ENCODE measurements at regions not wholly inside any gene's neighbourhood (a gene's known extent, or its start where the extent isn't known, plus 50 kb on each side); places are given as distances from the start of the nearest gene placed in this dataset.

DNA sequence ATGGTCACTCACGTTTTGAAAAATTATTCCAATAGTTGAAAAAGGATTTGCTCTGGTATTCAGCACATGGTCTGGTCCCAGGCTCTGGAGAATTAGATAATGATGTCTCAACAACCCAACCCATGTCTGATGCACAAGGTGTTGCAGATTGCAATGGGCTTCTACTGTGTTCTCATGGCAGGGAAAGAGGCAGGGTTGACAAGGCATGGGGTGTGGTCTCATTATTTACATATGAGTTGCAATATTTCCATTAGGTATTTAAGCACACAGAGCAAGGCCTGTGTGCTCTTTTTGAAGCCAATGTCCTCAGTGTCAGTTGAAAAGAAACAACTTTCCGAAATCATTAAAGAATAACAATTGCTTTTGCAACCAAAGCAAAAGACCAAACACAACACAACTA is 381.9 kb upstream of the PBX1 start:
- Histone ChIP-seq H3K9me3 (replicated peaks in 1 of 11) (no peaks in the 10 kb centered on the region), H3K4me3 (no peak overlapping the region), H3K27me3 (no peaks in the 10 kb centered on the region), H3K9ac (no peak overlapping the region), H3K4me2 (no peak overlapping the region), H4K20me1 (no peaks in the 10 kb centered on the region), H3K4me1 (no peaks in the 10 kb centered on the region), H3K36me3 (no peaks in the 10 kb centered on the region), H3K27ac (no peak overlapping the region)
- no peak for TF ChIP-seq Cebpa-rat (IDR thresholded peaks at IDR 0.05)

DNA sequence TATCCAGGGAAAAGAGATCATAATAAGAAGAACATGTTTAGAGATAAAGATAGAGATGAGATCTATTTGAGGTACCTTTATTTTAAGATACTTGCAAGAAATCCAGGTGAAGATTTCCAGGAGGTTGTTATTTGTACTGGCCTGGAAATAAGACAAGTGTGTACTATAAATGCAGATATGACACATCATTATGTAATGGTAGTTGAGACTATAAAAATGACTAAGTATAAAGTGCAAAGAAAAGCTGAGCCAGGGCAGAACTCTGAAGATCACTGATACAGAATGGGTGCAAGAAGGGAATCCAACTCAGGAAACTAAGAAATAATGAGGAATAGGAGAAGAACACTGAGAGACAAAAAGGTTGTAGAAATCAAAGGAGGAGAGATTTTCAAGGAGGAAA is 378.2 kb upstream of the PBX1 start:
- H3K36me3 ChIP-seq: no peaks in the 10 kb centered on the region
- H3K4me3 ChIP-seq: no peak overlapping the region
- no peak for TF ChIP-seq Cebpa-rat (IDR thresholded peaks at IDR 0.05)
- no peaks in the 10 kb centered on the region for H3K9me3 ChIP-seq (replicated peaks in 1 of 11)
- no peak overlapping the region for H3K27ac ChIP-seq
- no peak overlapping the region for H3K9ac ChIP-seq
- no peak overlapping the region for H3K4me2 ChIP-seq
- H3K4me1 ChIP-seq: no peaks in the 10 kb centered on the region
- H3K27me3 ChIP-seq: no peaks in the 10 kb centered on the region
- H4K20me1 ChIP-seq: no peaks in the 10 kb centered on the region

DNA sequence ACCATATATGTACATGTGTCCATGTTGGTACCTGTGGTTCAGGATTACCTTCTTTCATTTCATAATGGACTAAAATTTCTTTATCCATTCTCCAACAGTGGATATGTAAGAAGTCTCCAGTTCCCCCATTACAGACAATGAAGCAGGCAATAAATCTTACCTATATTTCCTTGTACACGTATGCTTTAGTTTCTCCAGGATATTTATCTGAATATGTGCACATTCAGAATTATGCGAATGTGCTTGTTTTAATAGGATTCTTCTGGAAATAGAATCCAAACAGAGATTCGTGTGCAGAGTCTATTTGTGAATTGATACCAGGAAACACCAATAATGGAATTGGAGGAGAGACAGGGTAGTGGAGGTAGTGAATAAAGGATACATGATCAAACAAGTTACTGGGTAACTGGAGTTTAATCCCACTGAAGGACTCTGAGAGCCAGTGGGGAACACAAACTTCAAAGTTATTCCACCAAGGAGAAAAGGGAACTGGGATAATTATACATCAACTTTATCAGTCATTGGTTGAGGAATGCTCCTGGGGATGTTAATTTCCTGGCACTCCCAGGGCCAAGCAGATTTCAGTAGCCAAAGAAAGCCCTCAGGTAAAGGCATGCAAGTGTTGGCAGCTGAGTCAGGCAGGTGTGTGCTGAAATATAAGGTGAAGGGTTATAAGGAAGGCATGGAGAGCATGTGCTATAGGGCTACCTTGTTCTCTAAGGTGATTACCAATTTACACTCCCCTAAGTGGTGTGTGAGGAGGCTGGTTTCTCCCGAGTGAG is 374.9 kb upstream of the PBX1 start:
- Histone ChIP-seq H3K9me3 (replicated peaks in 1 of 11) (no peaks in the 10 kb centered on the region), H3K9ac (no peak overlapping the region), H3K4me1 (no peaks in the 10 kb centered on the region), H3K36me3 (no peaks in the 10 kb centered on the region), H4K20me1 (no peaks in the 10 kb centered on the region), H3K27me3 (no peaks in the 10 kb centered on the region), H3K4me2 (no peak overlapping the region), H3K4me3 (no peak overlapping the region), H3K27ac (no peak overlapping the region)
- no peak for TF ChIP-seq Cebpa-rat (IDR thresholded peaks at IDR 0.05)

DNA sequence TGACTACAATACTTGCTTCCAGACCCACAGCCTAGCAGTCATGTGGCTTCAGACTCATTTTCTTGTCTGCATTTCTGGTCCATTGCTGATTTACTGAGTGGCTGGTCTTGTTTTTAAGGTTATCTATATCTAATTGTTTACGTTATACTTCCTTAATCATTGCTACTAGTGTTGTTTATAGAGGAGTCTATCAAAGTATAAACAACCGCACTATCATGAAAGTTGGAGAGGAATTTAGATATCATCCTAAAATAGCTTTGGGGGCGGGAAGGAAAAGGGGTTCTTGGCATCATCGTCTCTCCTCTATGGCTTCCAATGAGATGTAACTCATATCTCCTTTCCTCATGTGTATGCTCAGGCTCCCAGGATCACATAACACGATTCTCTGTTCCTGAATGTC is 372.1 kb upstream of the PBX1 start:
- no peaks in the 10 kb centered on the region for H3K9me3 ChIP-seq (replicated peaks in 1 of 11)
- no peaks in the 10 kb centered on the region for H3K27me3 ChIP-seq
- no peak for TF ChIP-seq Cebpa-rat (IDR thresholded peaks at IDR 0.05)
- H3K27ac ChIP-seq: no peak overlapping the region
- no peak overlapping the region for H3K4me2 ChIP-seq
- no peaks in the 10 kb centered on the region for H4K20me1 ChIP-seq
- H3K4me3 ChIP-seq: no peak overlapping the region
- H3K4me1 ChIP-seq: no peaks in the 10 kb centered on the region
- H3K36me3 ChIP-seq: no peaks in the 10 kb centered on the region
- no peak overlapping the region for H3K9ac ChIP-seq

DNA sequence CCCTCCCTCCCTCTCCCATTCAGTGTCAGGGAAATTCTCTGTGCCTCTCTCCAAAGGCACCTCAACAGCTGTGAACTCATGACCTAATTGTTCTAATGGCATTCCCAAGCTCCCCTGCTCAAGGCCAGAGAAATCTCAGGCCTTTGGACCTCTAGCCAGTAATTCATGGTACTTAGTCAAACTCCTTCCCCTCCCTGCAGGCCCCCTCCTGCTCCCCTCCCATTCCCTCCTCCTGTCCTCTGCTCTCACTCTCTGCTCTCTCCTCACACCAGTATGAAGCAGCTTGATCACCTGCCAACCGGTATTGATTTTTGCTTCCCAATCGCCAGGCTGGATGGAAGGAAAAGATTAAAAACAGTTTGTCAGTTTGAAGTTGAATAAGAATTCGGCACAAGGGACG is 370.5 kb upstream of the PBX1 start:
- H3K36me3 ChIP-seq: no peaks in the 10 kb centered on the region
- H3K4me2 ChIP-seq: no peak overlapping the region
- H3K4me3 ChIP-seq: no peak overlapping the region
- TF ChIP-seq Cebpa-rat (IDR thresholded peaks at IDR 0.05): no peak
- H3K27me3 ChIP-seq: no peaks in the 10 kb centered on the region
- H4K20me1 ChIP-seq: no peaks in the 10 kb centered on the region
- H3K9ac ChIP-seq: no peak overlapping the region
- H3K9me3 ChIP-seq (replicated peaks in 1 of 11): no peaks in the 10 kb centered on the region
- no peaks in the 10 kb centered on the region for H3K4me1 ChIP-seq
- no peak overlapping the region for H3K27ac ChIP-seq

DNA sequence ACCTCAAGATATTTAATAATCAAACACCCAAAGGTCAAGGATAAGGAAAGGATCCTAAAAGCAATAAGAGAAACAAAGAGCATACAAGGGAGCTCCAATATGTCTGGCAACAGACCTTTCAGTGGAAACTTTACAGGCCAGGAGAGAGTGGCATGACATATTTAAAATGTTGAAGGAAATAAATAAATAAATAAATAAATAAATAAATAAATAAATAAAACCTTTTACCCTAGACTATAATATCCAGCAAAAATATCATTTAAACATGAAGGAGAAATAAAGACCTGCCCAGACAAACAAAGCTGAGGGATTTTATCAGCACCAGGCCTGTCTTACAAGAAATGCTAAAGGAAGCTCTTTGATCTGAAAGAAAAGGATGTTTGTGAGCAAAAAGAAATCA is 367.8 kb upstream of the PBX1 start:
- no peaks in the 10 kb centered on the region for H3K36me3 ChIP-seq
- H3K9ac ChIP-seq: no peak overlapping the region
- no peaks in the 10 kb centered on the region for H3K4me1 ChIP-seq
- no peak overlapping the region for H3K4me3 ChIP-seq
- H3K27me3 ChIP-seq: no peaks in the 10 kb centered on the region
- H4K20me1 ChIP-seq: no peaks in the 10 kb centered on the region
- no peak overlapping the region for H3K4me2 ChIP-seq
- TF ChIP-seq Cebpa-rat (IDR thresholded peaks at IDR 0.05): no peak
- H3K27ac ChIP-seq: no peak overlapping the region
- H3K9me3 ChIP-seq (replicated peaks in 1 of 11): no peaks in the 10 kb centered on the region

DNA sequence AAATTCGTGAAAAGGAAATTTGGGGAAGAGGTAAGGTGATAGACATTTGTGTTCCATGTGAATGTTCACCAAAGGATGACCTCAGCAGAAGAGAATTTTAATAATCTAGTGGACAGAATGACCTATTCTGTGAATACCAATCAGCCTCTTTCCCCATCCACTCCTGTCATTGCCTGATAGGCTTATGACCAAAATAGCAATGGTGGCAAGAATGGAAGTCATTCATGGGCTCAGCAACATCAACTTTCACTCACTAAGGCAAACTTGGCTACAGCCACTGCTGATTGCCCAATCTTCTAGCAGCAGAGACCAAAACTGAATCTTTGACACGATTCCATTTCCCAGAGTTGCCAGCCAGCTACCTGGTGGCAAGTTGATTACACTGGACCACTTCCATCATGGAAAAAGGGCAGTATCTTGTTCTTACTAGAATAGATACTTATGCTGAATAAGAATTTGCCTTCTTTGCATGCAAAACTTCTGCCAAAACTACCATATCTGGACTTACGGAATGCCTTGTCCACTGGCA is 348.7 kb upstream of the PBX1 start:
- Histone ChIP-seq H3K27ac (no peak overlapping the region), H3K36me3 (no peaks in the 10 kb centered on the region), H4K20me1 (no peaks in the 10 kb centered on the region), H3K4me3 (no peak overlapping the region), H3K9ac (no peak overlapping the region), H3K9me3 (replicated peaks in 1 of 11) (peaks cover 0 to under 1% (median 0%) of the 10 kb centered on the region in 11 experiments; a peak in 1 of 22 replicates), H3K4me2 (no peak overlapping the region), H3K4me1 (no peaks in the 10 kb centered on the region), H3K27me3 (no peaks in the 10 kb centered on the region)
- TF ChIP-seq Cebpa-rat (IDR thresholded peaks at IDR 0.05): no peak

DNA sequence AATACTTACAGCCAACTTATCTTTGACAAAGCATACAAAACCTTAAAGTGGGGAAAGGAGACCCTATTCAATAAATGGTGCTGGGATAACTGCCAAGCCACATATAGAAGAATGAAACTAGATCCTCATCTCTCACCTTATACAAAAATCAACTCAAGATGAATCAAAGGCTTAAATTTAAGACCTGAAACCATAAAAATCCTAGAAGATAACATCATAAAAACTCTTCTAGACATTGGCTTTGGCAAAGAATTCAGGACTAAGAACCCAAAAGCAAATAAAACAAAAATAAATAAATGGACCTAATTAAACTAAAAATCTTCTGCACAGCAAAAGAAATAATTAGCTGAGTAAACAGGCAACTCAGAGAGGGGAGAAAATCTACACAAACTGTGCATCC is 335.6 kb upstream of the PBX1 start:
- H3K27me3 ChIP-seq: no peaks in the 10 kb centered on the region
- H3K4me2 ChIP-seq: no peak overlapping the region
- H3K4me3 ChIP-seq: no peak overlapping the region
- H3K4me1 ChIP-seq: no peaks in the 10 kb centered on the region
- H3K36me3 ChIP-seq: no peaks in the 10 kb centered on the region
- no peaks in the 10 kb centered on the region for H4K20me1 ChIP-seq
- H3K9ac ChIP-seq: no peak overlapping the region
- no peak overlapping the region for H3K27ac ChIP-seq
- TF ChIP-seq Cebpa-rat (IDR thresholded peaks at IDR 0.05): no peak
- H3K9me3 ChIP-seq (replicated peaks in 1 of 11): no peaks in the 10 kb centered on the region

DNA sequence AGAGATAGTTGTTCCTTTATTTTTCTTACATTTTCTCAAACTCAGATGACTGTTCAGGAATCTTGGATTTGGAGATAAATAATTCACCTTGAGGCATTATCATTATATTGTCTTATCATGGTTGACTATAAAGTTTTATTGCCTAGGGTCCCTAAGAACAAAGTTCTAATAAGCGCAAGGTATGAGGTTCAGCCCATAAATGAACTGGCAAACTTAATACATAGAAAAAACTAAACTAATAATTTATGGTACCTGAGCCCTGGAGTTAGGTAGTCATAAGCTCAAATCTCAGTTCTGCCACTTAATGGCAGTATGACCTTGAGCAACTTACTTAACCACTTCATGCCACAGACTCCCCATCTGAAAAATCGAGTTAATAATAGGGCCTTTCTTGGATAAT is 334.0 kb upstream of the PBX1 start:
- no peaks in the 10 kb centered on the region for H3K27me3 ChIP-seq
- TF ChIP-seq Cebpa-rat (IDR thresholded peaks at IDR 0.05): no peak

DNA sequence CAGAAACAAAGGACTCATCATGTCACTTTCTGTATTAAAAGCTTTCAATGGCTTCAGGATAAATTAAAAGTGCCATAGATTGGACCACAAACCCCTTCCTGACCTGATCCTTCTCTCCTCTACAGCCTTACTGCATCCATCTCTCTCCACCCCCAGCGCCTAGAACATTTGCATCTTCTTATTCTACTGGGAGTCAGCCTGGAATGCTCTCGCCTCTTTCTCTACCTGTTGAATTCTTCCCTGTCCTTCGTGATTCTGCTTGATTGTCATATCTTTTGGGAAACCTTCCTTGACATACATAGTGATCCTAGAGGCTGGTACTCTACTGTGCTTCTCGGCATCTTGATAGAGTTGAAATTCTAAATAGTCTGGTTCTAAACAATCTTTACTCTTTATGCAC is 332.0 kb upstream of the PBX1 start:
- Histone ChIP-seq H3K9me3 (replicated peaks in 1 of 11) (no peaks in the 10 kb centered on the region), H3K4me3 (no peak overlapping the region), H3K27ac (no peak overlapping the region), H3K36me3 (no peaks in the 10 kb centered on the region), H3K4me1 (no peaks in the 10 kb centered on the region), H3K4me2 (no peak overlapping the region), H3K27me3 (no peaks in the 10 kb centered on the region), H4K20me1 (no peaks in the 10 kb centered on the region), H3K9ac (no peak overlapping the region)
- TF ChIP-seq Cebpa-rat (IDR thresholded peaks at IDR 0.05): no peak

More for the DNA sequence above, 334.0 kb upstream of the PBX1 start:
- Histone ChIP-seq H3K36me3 (no peaks in the 10 kb centered on the region), H3K9ac (no peak overlapping the region), H3K27ac (no peak overlapping the region), H3K9me3 (replicated peaks in 1 of 11) (no peaks in the 10 kb centered on the region), H4K20me1 (no peaks in the 10 kb centered on the region), H3K4me3 (no peak overlapping the region), H3K4me2 (no peak overlapping the region), H3K4me1 (no peaks in the 10 kb centered on the region)
